ENCODE measurements at regions not wholly inside any gene's neighbourhood (a gene's known extent, or its start where the extent isn't known, plus 50 kb on each side); places are given as distances from the start of the nearest gene placed in this dataset.

DNA sequence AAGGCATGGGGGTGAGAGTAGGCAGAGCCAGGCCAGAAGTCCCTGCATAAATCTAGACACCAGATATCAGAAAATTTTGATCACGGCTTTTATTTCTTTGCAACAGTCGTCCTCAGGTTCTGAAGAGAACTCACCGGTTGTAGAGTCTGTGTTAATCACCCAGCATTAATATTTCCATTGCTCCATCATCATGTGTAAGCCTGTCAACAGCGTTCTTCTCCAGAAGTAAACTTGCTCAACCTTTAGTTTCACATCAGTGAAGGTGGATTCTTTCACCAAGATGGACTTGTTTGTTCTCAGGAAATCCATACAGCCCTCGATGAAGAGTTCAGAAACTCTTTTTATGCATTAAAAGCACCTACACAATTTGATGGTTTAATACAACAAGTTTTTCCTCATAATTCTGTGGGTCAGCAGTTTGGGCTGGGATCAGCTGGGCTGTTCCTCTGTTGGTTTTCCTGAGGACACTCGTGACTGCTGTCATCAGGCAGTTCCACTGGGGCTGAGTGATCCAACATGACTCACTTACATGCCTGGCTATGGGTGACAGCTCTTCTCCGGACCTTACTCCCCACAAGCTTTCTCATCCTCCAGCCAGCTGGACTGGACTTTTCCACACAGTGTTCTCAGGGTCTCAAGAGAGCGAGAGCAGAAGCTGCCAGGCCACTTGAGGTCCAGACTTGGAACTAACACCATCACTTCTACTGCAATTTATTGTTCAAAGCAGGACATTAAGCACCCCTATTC, 303.4 kb downstream of the ZNF621 start:
- no peak for DNase-seq

DNA sequence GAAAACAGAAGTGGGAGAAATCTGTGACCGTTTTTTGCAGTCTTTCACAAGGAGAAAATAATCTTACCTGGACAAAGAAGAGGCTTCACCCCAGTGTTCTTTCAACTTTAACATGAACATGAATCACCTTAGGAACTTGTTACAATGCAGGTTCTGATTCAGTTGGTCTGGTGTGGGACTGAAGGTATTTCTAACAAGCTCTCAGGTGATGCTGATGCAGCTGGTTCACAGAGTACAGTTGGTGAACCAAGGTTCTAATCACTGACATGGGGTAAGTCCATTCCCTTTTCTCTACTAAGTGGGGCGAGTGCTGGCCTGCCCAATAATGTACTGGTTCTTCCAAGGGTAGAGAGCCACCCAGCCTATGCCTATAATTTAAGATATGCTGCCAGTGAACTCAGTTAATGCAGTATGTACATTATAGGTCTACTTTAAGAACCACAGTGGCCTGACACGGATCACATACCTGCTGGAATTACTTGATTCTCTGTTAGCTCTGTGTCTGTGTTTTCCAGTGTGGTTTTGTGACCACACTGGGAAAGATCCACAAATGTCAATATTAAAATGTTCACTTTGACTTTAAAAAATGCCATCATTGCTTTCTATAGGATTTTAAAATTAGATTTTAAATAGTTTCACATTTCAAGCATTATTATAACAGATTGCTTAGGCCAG, 304.1 kb downstream of the ZNF621 start:
- DNase-seq: no peak

DNA sequence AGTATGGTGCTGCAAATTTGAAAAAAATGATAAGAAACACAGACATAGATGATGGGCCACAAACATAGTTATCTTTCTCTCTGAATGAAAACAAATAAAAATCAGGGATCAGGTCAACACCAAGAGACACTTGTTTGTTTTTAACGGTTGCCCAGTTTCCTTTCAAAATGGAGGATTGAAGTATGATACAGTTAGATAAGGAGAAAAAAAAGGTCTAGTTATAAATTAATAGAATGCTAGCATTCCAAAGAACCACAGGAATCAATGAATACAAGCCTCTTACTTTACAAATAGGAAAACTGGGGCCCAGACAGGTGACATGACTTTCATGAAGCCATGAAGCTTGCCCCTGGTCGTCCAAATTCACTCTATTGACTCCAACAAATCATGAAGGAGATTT, 305.1 kb downstream of the ZNF621 start:
- no peak for DNase-seq

DNA sequence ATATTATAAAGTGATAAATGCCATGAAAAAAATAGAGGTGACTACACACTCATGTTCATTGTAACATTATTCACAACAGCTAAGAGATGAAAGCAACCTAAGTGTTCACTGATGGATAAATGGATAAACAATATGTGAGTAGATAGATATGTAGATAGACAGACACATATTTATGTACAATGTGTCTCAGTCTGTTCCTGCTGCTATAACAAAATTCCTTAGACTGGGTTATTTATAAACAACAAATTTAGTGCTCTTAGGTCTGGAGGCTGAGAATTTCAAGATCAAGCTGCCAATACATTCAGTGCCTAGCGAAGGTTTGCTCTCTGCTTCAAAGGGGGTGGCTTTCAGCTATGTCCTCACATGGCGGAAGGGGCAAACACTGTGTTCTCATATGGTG, 312.5 kb downstream of the ZNF621 start:
- DNase-seq: no peak

DNA sequence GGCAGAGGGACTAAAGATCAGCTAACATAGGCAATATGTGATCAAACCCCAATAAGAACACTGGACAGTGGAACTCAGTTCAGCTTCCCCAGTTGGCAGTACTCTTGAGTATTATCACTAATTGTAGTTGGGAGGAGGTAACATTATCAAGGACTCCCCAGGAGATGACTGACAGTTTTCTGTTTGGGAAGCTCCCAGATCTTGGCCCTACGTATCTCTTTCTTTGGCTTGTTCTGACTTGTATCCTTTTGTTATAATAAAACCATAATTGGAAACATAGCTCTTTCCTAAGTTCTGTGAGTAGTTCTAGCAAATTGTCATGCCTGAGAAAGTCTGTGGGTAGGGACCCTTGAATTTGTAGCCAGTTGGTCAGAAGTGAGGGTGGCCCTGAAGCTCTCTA, 316.4 kb downstream of the ZNF621 start:
- DNase-seq: no peak

DNA sequence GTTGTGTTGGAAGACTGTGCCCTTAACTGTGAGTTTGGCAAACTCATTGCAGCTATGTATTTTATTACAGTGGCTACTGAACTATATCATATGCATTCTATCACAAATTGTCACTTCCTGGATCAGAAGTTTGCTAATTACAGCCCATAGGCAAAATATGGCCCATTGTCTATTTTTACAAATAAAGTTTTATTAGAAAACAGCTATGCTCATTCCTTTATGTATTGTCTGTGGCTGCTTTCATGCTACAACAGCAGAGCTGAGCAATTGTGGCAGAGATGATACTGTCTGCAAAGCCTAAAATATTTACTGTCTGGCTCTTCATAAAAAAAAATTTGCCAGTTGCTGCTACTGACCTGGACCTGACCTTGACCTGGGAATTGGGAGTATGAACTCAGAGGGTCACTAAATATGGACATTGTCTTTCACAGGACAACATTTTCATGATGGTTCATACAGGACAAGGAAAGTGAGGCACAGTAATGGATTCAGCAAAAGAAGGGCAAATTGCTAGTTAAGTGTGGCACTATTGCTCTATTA, 316.9 kb downstream of the ZNF621 start:
- no peak for DNase-seq

DNA sequence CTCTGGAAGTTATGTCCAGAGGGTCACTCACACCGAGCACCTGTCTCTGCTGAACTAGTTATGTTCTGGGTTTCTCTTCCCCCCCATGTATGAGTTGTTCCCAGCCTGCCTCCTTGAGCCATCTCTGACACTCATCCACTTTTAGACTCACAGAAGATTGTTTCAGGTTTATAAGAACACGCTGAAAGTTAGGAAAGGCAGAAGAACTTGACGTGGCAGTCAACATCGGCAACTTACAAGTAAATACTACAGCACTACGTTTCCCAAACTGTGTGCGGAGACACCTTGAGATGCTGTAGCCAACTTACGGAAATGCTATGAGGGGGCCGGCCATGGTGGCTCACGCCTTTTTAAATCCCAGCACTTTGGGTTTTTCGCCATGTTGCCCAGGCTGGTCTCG, 318.0 kb downstream of the ZNF621 start:
- DNase-seq: no peak

DNA sequence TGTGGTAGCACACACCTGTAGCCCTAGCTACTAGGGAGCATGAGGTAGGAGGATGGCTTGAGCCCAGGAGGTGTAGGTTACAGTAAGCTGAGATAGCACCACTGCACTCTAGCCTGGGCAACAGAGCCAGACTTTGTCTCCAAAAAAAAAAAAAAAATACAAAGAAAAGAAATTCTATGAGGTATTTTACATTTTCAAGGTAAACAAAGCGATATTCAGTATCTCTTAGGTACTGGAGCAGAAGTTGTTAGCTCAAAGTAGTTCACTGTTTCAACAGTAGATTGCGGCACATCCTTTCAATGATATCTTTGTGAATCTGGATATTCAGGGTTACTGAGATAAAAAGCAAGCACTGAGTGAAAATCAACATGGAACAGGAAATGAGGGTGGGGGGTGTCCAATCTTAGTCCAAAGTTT, 318.5 kb downstream of the ZNF621 start:
- DNase-seq: no peak

DNA sequence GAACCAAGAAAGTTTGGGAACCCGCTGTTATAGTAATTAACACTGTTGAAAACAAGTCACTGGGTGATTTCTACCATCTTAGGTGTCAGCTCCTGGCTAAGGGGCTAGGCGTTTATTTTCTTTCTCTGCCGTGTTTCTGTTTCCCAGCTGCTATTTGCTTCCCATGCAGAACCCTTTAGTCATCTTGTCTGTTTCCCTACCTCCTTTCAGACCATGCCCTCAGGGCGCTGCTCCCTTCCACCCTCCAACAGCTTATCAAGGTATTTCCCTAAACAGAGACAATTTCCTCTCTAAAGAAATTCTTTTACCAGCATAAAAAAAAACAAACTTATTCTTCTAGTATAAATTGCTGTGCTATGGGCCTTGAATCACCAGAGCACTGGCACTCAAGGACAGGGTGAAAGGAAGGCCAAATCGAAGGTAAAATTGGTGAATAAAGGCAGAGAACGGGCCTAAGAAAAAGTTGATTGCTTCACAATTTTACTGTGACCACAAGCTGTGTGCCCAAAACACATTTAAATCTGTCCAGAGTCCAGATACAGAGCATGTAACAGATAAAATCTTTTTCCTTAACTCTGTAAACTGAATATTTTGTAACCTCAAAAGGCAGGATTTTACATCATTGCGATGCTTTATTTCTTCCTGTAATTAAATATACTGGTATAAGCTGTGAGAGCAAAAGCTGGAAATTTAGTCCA, 319.2 kb downstream of the ZNF621 start:
- DNase-seq: no peak

DNA sequence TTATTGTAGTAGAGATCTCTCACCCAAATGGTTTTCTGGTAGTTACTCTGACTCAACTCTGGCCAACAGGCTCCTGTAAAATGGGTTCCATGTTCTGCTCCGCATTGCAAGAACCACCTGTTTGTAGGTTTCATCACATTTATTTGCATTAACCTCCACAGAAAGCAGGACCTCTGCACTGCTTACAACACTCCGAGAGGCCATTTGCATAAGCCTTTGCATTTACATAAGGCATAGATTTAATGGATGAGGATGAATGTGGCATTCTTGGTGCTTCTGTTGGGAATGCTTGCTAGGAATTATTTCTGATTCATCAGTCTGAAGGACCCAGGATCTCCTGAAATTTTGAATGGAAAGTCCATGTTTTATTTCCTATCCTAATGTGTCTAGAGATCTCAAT, 320.1 kb downstream of the ZNF621 start:
- DNase-seq: no peak

DNA sequence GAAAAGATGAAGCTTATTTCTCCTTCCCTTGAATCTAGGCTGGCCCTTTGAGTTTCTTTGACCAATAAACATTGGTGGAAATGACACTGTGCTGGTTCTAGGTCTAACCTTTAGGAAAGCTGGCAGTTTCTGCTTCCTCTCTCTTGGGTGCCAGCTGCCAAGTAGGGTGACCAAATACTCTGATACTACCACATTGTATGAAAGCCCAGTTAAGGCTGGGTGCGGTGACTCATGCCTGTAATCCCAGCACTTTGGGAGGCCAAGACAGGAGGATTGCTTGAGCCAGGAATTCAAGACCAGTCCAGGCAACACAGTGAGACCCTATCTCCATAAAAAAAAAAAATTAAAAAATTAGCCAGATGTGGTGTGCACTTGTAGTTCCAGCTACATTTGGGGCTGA, 320.7 kb downstream of the ZNF621 start:
- no peak for DNase-seq

DNA sequence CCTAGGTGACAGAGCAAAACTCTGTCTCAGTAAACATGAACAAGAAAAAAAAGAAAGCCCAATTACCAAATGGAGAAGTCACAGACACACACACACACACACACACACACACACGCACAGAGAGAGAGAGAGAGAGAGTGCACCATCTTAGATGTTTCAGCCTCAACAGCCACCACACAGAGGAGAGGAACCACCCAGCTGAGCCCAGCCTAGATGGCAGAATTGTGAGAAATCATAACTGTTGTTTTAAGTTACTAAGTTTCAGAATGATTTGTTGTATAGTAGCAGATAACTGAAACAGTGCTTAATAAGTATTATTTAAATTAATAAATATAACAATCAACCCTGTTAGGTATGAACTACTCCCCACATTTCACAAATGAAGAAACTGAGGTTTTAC, 321.2 kb downstream of the ZNF621 start:
- no peak for DNase-seq

DNA sequence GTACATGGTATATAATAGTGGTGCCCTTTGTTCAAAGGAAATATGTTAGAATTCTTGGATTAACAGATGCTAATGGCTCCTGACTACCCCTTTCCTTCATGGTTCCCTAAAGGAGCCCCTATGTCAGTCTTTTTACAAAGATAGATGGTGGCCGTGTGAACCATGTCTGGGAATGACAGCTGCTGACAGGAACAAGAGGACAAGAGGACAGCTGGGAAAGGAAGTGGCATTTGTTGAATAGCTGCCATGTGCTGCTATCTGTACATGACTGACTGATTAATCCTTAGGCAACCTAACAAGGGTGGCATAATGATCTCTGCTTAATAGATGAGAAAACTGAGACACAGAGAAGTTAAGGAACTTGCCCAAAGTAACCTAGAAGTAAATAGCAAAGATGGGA, 321.7 kb downstream of the ZNF621 start:
- no peak for DNase-seq

DNA sequence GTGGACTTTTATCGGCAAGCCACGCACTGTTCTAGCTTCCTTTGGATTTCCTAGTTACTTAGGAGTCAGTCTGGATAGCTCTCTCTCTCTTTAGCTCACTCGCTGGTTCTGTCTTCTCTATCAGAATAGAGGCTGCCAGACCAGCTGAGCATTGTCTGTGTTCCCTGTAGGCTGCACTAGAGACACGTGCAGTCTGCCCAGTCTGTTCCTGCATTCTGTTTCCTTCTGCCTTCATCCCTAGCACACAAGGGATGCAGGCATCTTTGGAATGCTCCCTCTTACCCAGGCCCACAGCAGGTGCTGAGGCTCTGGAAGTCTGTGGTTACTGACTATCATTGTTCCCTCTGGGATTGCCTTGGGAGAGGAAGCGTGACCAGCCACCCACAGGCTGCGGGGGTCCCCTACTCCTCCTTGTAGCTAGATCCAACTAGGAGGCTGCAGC, 322.8 kb downstream of the ZNF621 start:
- no peak for DNase-seq

DNA sequence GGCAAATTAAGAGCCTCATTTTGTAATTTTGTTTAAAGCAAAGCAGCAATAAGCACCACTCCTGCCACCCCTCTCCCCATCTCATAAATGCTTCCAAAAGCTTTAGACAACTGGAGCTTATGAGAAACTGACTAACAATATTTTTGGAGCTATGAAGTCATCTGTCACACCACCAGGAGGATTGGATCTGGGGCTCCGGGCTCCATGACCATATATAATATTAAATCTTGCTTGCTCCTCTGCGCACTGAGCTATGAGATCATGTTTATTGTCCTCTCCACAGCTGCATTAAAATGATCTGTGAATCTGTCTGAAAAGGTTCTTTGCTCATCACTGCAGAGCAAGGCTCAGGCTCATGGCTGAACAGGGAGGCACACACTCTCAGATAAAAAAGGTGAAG, 323.7 kb downstream of the ZNF621 start:
- no peak for DNase-seq

DNA sequence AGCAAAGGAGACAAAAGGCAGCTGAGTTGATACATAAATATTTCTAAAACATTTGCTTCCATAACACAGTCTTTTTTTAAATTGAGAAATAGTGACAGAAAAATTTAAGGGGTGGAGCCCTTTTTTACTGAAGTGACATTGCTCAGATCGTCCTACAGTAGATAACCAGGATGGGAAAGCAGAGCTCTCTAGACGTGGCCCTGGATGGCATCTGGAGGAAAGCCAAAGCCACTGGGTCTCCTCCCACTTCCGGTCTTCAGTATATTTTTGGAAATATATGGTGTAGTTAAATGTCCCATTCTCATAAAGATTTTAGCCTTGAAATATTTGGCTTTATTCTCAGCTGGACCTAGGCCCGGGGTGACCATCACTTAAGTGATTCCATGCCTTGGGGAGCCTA, 326.1 kb downstream of the ZNF621 start:
- peak; percentile 81 to 87 for DNase-seq

DNA sequence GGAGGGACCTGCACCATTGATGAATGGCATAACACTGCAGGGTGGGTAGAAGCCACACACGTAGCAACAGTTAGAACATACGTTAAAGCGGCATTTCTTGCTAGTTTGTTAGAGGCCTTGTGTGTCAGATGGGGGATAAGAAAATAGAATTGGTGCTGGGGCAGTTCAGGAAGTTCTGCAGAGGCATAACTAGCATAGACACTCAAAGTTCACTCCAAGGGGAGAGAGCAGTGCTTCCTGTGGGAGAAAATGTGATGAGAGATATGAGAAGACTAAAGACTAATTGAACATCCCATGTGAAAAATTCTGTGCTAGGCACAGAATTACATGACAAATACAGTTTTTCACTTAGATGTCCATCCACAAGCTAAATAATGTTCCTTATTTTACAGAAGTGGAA, 327.1 kb downstream of the ZNF621 start:
- DNase-seq: peak; percentile 87 to 92

DNA sequence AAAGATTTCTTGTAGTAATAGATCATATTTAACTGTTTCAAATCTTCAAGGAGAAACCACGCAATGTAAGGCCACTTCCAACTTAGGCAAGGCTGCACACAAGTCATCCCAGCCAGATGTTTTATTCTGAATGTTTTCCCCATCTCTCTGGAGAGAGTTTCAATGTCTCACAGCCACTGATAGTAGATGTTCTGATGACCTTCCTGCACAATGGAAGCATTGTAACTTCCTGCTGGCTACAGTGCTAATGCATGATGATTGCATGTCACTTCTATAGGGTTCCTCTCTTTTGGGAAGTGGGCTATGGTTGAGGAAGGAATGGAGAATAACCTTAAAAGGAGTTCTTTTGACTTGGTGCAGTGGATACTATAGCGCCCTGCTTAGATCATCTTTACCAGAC, 328.0 kb downstream of the ZNF621 start:
- peak in 1 of 2 experiments; percentile 14 for DNase-seq

DNA sequence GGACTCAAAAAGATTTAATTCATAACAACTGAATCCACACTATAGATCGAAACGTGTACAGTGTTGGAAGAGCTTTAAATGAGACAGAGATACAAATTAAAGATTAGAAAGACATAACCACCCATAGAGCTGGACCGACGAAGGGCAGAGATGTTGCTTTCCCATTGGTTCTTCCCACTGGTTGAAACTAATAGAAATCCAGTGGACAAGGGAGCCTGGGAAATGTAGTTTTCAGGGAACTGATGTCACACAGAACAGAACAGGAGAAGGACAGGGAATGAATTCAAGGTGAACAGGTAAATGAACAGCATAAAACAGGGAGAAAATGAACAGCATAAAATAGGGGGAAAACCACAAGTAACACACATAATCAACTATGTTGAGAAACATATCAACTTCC, 328.7 kb downstream of the ZNF621 start:
- no peak for DNase-seq

DNA sequence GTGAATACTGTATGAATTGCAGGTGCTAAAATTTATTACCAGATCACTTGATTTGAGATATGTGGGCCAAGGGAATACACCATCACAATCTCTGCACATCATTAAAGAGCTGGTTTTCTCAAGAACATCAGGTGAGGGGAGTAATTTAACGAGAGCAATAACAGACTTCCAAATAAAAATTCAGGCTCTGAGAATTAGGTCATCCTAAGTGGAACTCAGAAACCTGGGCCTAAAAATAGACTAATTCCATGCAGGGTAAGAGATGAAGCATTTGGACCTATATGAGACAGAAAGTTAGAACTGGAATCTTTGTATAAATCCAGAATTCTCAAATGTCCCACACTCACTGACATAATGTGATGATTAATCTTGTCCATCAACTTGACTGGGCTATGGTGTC, 331.1 kb downstream of the ZNF621 start:
- DNase-seq: no peak

DNA sequence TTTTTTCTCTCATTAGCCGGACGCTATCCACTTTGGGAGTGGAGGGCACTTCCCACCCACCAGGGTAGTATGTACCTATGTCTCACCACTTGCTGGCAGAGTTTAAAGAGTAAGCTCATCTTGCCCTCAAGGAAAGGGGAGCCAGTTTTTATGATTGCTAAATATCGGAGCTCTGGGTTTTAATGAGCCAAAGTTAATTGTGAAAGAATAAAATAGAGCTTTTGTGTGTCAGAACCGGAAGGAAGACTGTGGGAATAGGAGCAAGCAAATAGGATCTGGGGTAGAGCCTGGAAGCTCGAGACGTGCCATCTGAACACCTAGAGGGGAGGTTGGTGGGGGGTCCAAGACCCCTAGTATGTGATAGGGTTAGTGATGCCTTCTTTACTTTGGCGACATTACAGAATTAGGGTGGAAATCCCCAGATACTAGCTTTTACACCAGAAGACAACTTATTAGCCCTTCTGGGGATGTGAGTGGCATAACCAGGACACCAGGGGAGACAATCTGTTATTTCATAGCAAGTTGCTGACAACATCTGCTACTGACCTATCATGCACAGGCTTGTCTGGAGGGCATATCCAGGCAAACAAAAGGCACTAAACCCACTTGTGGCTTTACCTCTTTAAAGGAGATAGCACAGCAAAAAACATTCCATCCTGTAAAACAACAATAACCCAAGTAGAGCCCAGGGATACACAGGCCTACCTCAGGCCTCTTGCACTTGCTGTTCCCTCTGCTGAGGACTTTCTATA, 333.8 kb downstream of the ZNF621 start:
- DNase-seq: no peak

DNA sequence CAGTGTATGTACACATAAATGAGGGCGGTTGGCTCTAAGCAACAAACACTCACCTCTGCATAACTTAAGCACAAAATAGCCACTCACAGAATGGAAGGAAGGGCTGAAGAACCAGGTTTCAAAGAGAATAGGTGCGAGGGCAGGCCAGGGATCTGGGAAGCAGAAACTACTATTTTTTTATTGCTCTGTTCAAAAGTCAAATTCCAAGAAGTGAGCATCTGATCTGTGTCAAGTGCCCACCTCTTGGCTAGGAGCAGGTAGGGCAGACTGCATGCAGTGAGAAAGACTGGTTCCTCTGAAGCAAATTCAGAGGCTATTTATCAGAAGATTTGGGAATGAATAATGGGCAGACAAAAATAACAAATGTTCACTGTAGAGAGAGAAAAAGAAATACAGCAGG, 336.4 kb upstream of the CTNNB1 start:
- no peak for DNase-seq

DNA sequence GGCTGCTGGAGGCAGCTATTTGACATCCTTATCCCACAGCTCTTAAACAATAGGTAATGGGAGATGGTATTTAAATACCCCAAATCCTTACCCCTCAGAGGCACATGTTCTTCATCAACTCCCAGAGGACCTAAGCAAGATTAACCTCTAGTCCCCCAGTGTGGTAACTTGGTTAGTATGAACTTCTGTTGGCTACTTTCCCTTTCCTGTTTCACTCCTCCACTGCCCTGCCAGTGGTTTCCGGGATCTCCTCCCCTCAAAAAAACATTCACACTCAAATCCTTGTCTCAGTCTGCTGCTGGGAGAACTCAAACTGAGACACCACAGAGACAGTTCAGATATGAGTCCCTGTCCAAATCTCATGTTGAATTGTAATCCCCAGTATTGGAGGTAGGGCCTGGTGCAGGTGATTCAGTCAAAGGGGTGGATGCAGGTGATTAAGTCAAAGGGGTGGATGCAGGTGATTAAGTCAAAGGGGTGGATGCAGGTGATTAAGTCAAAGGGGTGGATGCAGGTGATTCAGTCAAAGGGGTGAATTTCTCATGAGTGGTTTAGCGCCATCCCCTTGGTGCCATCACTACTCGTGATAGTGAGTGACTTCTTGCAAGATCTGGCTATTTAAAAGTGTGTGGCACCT, 335.0 kb upstream of the CTNNB1 start:
- DNase-seq: peak; percentile 89 to 91
